Peyer's patch (tissue), 4 donors: ENCODE measurements at regions not wholly inside any gene's neighbourhood (a gene's known extent, or its start where the extent isn't known, plus 50 kb on each side); places are given as distances from the start of the nearest gene placed in this dataset.

Experiments used
- POLR2A ChIP-seq, 2 donors: fragments of 450-650 bp; IDR thresholded peaks; one replicate each; pipeline ENCODE4 v1.5.1; 2017; ENCODE audit warnings: antibody characterized with exemption in 2 of 2, mild to moderate bottlenecking in 2 of 2, moderate library complexity in 2 of 2
- TF ChIP-seq, protein P1 (sequence below), 6 experiments: fragments of 450-650 bp in 4 of 6; fragments of 200-600 bp in 2 of 6; sonication (generic) in 1 of 6; IDR thresholded peaks; one replicate each; pipeline ENCODE4 v1.5.1; 2017 to 2019; ENCODE audit warnings: antibody characterized with exemption in 6 of 6, mild to moderate bottlenecking in 3 of 6, moderate library complexity in 1 of 6

DNA sequence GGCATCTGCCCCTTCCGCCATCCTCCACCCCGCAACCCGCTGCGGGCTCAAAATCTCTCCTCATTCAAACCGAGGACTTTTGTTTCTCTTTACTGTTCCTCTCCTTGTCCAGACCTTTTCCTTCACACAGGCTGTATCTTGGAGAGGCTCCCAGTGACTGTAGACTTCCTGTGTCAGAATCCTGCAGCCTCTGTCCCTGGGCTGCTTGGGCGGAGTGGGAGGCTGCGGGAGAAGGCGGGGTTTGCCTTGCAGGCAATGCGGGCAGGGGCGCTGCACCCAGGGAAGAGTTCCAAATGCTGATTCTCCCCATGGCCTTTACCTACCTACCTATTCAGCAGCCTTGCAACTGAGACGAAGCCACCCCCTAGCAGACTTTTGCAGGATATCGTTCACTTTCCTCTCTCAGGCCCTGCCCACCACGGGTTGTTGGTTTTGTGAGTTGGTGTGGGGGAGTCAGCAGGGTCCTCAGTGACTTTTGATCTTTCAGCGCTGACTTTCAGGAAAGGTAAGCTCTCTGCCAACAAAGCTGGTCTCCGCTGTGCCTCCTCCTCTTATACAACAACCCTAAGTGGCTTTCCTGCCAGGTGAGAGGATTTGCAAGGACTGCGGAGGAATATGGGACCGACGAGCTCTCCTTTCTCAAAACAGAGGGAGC is 79.0 kb upstream of the KCNA1 start:
- no peak for TF ChIP-seq POLR2A (IDR thresholded peaks at IDR 0.05)
- TF ChIP-seq, protein P1, sequence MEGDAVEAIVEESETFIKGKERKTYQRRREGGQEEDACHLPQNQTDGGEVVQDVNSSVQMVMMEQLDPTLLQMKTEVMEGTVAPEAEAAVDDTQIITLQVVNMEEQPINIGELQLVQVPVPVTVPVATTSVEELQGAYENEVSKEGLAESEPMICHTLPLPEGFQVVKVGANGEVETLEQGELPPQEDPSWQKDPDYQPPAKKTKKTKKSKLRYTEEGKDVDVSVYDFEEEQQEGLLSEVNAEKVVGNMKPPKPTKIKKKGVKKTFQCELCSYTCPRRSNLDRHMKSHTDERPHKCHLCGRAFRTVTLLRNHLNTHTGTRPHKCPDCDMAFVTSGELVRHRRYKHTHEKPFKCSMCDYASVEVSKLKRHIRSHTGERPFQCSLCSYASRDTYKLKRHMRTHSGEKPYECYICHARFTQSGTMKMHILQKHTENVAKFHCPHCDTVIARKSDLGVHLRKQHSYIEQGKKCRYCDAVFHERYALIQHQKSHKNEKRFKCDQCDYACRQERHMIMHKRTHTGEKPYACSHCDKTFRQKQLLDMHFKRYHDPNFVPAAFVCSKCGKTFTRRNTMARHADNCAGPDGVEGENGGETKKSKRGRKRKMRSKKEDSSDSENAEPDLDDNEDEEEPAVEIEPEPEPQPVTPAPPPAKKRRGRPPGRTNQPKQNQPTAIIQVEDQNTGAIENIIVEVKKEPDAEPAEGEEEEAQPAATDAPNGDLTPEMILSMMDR (IDR thresholded peaks at IDR 0.05), result no peak
